ENCODE measurements at regions not wholly inside any gene's neighbourhood (a gene's known extent, or its start where the extent isn't known, plus 50 kb on each side); places are given as distances from the start of the nearest gene placed in this dataset.
"Not testable (repeated sequence)": the region's sequence is repeated elsewhere in the genome, so short reads cannot be mapped to it uniquely, and the experiment has no call there.

DNA sequence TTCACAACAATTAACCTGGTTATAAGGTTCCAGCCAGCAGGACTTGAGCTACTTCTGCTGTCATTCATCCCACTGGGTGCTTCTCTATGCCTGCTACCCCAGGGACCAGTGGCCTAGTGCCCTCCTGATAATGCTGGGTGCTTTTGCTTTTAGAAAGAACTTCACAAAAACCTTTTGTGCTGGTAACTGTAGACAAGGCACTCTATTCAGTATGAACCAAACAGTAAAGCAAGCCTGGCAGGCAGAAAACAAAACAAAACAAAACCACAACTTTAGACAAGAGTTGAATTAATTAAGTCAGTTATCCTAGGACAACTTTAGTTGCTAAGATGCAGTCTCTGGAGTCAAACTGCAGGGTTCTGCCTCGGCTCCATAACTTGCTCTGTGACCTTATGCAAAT is 61.9 kb upstream of the ADGRL2 start:
- no peak for FAIRE-seq

DNA sequence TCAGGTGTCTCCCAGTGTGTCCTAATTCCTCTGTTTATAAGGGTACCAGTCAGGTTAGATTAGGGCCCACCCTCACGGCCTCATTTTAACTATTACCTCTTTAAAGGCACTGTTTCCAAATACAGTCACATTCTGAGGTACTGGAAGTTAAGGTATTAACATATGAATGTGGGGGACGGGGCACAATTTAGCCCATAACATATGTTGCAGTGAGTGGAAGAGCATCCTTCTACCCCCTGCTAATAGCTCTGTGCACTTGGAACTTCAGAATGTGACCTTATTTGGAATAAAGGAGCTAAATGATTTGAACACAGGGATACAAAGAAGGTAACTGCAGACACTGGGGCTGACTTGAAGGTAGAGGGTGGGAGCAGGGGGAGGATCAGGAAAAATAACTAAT is 67.3 kb upstream of the ADGRL2 start:
- no peak for FAIRE-seq

DNA sequence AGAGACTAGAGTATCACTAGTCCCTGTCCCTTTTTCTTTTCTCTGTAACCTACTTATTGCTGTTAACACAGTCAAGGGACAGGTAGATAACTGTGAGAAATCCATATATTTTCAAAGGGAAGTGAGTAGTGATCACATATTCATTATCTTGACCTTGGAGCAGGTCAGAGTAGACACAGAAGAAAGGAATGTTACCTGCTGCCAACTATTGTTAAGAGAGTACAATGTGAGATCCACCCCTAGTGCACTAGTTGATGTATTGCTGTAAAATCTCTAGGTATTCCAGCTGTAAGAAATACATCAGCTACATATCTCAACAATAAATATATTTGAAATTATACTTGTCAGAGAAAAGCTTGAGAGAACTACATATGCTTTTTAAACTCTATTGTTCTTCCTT is 68.7 kb upstream of the ADGRL2 start:
- FAIRE-seq: no peak

DNA sequence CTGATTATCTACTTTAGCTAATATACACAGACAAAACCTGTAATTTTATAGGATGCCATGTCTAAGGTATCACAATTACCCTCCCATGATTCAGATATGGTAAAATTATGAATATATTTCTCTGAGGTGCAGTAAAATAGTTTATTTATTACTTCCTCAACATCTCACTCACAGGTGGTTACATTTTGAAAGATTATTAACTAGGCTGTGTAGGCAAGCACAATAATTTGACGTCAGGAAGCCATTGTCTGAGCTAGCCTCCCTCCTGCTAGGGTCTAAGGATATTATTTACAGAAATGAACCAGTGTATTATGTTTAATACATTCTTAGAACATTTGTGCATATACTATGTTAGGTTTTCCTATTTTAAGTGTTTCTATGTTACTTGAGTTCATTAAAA is 69.9 kb upstream of the ADGRL2 start:
- FAIRE-seq: no peak

DNA sequence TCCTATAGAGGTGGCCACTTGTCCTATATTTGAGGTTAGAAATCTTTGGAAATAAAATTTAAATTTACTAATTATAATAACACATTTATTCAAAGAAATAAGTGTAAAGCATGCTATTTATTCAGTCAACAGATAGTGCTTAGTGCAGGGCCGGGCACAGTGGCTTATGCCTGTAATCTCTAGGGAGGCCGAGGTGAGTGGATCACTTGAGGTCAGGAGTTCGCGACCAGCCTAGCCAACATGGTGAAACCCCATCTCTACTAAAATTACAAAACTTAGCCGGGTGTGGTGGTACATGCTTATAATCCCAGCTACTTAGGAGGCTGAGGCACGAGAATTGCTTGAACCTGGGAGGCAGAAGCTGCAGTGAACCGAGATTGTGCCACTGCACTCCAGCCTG is 70.4 kb upstream of the ADGRL2 start:
- not testable (repeated sequence) for FAIRE-seq

DNA sequence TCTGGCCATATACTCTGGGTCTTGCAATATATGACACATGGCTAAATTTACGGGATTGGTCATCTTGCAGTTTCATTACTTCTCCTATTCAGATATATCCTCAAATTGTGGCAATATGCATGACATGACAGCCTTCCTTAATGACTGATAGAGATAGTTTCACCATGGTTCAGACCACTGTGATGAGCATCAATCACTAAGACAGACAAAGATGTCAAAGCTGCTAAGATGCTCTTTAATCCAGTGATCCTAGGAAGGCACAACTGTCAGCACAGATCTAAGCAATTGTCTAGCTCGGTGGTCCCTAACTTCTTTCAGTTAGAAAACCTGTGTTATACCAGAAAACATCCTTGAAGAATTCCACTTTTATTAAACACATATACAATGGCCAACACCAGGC is 70.9 kb upstream of the ADGRL2 start:
- no peak for FAIRE-seq

DNA sequence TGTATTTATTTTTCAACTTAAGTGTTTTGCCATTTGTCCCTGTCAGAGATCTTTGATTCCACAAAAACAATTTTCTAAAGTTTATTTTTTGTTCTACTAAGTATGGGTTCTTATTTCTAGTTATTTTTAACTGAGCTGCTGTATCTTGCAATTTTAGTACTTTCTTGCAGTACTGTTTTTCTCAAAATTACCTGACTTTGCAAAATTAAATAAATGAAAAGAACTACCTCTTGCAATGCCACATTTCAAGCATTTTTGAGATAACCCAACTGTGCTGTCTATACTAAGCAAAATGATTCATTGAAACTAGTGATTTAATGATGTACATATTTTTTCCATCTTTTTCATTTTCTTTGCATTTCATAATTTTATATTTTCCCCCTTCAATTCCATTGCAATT is 71.5 kb upstream of the ADGRL2 start:
- FAIRE-seq: no peak

DNA sequence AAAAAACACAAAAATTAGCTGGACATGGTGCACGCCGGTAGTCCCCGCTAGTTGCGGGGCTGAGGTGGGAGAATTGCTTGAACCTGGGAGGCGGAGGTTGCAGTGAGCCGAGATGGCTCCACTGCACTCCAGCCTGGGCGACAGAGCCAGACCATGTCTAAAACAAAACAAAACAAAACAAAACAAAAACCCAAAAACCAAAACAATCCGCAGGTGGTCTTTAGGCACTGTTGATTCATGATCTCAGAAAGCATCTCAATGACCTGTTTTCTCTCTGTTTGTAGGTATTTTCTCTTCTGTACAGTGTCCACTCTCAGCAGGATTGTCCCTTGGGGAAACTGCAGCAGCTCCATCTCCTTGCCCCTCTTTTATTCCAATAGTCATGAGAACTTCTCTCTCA is 74.9 kb upstream of the ADGRL2 start:
- no peak for FAIRE-seq

DNA sequence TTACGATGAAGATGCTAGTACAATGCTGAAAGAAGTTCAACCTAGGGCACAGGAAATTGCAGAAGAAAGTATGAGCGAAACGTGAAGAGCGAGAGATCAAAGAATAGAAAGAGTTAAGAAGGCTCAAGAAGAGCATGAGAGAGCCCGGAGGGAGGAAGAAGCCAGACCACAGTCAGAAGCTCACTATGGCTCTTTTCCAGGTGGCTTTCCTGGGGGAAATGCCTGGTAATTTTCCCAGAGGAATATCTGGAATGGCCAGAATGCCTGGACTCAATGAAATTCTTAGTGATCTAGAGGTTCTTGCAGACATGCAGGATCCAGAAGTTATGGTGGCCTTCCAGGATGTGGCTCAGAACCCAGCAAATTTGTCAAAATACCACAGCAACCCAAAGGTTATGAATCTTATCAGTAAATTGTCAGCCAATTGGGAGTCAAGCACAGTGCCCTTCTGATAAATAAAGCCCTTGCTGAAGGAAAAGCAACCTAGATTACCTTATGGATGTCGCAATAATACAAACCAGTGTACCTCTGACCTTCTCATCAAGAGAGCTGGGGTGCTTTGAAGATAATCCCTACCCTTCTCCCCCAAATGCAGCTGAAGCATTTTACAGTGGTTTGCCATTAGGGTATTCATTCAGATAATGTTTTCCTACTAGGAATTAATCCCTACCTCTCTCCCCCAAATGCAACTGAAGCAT is 78.0 kb upstream of the ADGRL2 start:
- not testable (repeated sequence) for FAIRE-seq

DNA sequence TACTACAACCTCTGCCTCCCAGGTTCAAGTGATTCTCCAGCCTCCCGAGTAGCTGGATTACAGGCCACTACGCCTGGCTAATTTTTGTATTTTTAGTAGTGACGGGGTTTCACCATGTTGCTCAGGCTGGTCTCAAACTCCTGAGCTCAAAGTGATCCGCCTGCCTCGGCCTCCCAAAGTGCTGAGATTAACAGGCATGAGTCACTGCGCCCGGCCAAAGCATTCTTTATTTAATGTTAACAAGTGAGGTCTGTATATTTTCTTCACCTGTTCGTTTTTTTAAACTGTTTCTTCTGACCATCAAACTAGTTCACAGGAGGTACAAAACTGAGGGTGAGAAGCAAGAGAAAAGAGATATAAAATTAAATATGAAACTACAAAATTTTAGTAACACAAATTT is 80.5 kb upstream of the ADGRL2 start:
- FAIRE-seq: not testable (repeated sequence)

DNA sequence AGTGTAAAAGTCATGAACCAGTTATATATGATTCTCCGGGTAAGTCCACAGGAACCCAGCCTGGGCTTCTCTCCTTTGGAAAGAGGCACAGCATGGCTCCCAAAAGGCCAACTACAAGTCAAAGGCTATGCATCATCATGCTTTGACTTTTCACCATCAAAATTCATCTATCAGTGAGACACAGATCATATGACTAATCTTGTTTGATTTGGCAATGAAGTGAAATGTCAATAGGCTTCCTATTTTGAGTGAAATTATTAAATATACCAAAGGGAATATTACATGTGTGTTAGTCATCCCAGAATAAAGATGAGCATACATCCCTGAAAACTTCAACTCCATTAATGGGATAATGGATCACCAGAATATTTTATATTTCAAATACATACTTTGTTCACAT is 83.5 kb upstream of the ADGRL2 start:
- FAIRE-seq: no peak

DNA sequence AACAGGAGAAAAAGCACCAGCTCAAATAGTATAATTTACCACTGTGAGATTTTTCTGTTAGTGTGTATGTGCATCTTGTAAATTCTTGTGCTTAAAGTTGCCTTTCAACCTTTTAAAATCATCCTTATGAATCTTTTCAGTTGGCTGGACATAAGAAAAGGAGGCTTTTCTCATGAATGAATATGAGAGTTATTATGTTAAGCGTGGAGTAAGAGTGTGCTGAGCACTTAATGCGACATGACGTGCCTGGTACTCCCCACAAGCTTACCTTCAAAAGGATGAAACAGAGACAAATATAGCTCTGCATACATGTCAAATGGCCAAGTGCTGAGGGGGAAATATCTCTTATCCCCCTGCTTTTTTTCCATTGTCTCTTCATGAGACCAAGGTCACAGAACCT is 85.3 kb upstream of the ADGRL2 start:
- FAIRE-seq: no peak

DNA sequence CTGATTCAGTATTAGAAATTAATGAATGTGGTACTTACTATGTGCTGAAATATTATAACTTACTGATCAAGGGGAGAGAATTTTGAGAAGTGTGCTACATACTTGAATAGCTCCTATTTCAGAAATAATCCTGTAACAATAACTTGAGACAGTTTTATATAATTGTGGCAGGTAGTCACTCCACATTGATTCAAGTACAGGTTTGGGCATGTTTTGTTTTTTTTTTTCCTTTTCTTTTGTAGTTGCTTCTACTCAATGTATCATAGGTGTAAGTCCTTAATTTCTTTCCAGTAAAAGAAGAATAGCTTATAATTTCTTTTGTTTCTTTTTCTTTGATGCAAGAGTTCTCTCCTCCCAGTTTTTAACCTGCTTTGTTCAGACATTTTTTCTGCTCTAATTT is 86.1 kb upstream of the ADGRL2 start:
- no peak for FAIRE-seq

DNA sequence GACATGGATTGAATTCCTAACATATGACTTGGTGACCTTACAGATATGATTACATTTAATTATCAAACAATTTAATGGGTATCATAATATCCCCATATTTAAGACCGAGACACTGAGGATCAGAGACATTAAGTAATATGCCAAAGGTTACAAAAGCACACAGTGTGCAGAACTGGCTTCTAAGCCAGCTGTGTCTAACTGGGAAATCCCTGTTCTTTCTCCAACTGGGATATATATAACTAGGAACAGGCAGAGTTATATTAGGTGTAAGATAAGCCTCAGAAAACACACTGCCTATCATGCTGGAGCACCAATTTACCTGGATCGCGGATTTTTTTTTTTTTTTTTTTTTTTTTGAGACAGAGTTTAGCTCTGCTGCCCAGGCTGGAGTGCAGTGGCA is 88.3 kb upstream of the ADGRL2 start:
- FAIRE-seq: no peak

DNA sequence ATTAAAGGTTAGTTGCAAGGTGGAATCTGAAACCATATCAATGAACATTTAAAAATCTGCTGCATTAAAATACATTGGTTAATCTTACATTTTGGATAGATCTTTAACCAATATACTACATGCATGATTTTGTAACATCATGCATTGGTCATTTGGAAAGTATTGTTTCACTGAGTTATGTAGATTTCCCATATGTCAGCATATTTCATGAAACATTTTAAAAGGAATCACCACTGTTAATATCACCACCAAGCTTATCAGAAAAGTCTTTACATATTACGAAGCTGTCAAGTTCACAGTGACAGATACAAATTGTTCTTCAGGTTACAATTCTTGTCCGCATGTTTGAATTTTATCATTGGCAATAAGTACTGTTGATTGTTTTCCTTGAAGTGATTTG is 89.9 kb upstream of the ADGRL2 start:
- no peak for FAIRE-seq

DNA sequence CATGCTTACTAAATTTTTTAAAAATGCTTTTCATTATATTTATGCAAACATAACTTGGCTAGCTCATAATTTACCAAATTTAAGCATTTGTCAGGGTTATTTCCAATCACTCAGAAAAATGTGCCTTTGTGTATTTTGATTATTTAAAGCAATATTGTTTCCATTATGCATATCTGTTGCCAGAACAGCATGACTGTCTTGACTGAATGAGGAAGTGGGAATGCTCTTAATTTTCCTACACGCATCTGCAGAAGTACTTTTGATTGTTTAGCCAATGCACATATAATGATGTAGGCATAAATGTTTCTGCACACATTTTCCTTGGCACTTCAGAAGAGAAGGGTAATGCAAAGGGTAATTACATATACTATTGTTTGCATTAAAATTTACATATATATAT is 92.5 kb upstream of the ADGRL2 start:
- no peak for FAIRE-seq

DNA sequence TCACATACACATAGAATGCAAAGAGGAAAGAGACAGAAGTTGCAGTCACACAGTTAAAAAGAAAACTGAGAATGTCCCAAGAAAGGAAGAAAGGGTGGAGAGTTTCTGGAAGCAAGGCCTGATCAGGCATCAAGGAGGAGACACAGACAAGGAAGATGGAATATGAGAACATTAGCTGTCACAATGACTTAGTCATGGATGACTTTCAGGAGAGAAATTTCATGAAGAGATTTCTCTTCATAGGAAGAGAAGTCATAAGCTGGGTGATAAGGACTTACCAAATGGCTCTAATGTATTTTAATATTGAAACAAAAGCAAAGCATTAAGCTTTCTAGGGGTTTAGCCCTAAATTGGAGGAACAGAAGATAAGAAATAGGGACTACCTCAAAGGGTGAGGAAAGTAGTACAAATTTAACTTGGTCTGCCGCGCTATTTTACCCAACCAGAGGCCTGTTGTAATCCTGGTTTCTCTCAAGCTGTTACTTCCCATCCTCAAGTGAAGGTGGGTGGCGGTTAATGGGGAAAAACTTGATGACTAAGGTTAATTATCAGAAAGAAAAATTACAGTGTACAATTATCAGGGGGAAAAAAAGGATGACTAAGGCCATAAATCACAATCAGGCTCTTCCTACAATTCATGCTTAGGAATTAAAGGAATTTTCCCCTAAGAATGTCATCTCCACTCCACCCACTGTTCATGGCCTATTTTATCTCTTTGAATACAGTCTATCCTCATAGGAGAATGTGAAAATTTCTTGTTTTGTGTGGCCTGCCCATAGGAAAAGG is 93.9 kb upstream of the ADGRL2 start:
- FAIRE-seq: no peak

DNA sequence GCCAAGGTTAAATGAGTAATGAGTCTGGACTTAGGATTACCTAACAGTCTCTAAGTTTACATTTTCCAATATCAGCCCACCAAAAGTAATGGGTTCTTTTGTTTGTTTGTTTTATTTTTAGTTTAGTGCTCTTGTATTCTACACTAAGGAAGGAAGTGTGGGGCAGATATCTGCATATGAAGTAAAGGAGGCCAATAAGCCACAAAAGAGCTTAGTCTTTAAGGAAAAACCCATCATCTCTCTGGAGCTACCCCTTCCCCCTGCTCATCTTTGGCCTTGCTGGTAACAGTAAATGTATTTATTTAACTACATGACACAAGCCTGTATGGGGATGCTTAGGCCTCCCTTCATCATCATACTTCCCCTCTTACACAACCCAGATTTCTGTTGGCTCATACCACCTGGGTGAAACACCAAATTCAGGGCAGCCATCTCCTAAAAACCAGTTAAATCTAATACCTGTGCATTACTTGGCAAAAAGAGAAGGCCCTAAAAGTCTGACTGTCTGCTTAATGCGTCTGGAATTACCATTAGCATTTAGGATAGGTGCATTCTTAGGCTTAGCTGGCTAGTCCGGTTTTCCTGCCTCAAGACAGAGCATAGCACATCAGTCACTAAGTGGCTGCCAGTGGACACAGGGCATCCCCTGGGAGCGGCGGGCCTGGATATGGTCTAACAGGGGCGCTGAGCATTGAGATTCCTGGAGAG is 96.8 kb upstream of the ADGRL2 start:
- no peak for FAIRE-seq

DNA sequence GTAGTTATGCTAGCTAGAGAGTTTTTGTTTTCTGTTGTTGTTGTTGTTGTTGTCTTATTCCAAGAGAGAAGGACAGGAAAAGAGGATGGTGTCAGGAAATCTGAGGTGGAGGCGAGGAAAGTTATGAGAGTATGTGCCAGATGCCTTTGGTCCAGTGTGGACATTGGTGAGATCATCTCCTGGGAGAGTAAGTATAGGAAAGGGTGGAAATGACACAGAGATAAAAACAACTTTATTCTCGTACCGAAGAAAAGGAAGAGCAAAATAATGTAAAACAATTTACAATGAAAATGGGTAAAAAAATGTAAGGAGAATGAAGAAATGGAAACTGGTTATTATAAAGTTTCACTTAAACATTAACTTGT is 97.4 kb upstream of the ADGRL2 start:
- FAIRE-seq: no peak

DNA sequence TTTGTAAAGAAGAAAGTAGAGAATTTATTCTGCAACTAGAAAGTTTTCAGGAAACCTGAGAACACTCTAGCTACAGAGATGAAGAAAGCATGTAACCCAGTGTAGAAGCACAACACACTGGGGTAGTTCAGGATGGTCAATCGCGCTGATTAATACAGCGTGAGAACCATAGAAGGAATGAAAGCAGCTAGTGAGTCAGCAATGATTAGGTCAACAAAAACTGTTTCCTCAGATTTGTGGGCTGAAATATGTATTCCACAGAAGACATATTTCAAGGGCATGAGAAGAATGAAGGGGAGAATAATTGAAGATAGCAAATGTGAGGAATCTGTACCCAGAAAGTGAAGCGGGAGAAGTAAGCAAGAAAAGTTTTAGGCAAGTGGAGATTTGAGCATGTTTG is 97.8 kb upstream of the ADGRL2 start:
- no peak for FAIRE-seq

DNA sequence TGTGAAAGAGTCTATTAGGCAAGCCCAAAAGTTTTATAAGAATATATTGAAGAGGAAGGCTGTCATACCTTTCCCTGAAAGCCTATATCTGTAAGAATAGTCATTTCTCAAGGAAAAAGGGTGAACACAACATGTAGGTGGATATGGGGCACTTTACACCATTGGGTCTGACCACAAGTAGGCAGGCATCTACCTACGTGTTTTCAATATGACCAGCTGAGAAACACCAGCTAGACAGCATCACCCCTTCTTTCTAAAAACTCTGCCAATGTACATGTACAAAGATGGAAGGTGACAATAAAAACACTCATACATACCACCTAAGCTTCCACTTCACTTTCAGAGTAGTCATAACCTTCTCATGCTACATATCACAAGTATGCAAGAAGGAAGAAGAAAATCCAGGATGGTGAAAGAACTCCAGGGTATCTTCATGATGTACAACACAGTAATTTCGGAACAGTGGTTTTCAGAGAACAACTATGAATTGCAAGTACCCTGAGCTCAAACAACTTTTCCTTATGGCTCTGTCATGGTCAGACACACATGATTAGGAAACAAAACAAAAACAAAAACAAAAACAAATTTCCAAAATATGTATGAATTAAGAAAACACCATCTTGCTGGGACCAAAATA is 98.5 kb upstream of the ADGRL2 start:
- FAIRE-seq: no peak

DNA sequence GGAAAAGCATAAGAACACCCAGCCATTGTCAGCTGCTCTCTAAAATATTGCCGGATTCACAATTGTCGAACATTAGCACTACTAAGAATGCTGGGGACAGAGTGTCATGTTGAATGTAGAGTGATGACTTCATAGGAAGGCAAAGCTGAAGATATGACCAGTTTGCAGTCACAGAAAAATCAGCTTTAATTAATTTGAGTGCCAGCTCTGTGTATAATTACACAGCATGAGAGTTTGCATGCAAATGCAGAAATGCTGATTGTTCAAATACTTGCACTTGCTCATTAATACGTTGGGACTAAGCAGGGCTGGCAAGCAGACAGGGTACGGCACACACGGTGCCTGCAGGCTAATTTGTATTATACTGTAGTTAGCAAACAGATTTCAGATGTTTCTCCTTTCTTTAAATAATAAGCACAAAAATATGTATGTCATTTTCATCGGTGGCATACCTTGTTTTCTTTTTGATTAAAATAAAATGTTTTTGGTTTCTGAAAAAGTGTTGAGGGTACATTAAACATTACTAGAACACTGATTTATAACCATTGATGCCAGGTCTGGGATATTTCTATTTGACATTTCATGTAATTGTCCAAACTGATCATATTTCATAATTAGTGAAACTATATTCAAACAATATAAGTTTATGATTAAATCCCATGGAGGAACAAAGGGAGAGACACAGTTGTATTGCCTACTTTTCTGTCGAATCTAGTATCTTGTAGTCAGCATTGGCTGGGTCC is 99.8 kb upstream of the ADGRL2 start:
- FAIRE-seq: no peak

DNA sequence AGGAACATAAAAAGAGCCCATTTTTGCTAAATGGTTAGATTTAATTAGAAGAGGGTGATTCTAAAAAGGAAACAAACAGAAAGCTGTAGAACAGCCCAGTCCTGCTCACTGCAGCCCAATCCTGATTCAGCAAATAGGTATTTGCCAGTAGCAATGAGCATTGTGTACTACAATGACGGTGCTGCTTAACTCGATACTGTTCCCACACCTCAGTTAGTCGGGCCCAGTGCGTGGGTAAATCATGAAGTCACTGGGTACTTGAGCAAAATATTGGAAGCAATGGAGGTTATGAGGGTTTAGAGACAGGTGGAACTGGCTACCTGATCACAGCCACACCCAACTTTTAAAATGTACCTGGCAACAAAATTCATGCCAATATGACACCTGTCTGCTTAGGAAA is 101.5 kb upstream of the ADGRL2 start:
- no peak for FAIRE-seq

All from G401.6 (cell line).